ENCODE measurements at regions not wholly inside any gene's neighbourhood (a gene's known extent, or its start where the extent isn't known, plus 50 kb on each side); places are given as distances from the start of the nearest gene placed in this dataset.
"Not testable (repeated sequence)": the region's sequence is repeated elsewhere in the genome, so short reads cannot be mapped to it uniquely, and the experiment has no call there.

DNA sequence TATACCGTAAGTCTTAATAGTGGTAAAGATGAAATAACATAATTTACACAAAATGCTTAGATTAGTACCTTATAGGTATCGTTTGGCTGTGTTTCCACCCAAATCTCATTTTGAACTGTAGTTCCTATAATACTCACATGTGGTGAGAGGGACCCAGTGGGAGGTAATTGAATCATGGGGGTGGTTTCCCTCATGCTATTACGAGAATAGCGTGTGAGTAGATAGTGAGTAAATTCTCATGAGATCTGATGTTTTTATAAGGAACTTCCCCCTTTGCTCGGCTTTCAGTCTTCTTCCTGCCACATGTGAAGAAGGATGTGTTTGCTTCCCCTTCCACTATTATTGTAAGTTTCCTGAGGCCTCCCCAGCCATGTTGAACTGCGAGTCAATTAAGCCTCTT is 426.3 kb upstream of the POT1 start:
- no peak for DNase-seq

DNA sequence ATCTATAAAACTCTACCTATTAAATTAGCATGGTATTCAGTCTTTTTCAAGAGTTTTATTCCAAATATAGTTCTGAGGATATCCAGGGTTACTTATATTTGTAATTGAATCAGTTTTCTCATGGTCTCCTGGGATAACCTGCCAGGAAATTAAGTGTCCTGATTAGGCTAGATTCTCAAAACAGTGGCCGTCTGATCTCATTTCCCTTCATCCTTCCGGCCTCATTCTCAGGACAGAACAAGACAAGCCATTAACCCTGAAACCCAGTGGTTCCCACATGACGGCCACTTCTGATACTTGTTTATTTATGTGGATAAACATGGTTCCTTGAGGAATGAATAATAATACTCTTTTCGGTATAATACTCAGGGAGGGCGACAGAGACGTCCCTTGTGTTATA is 417.6 kb upstream of the POT1 start:
- no peak for DNase-seq

DNA sequence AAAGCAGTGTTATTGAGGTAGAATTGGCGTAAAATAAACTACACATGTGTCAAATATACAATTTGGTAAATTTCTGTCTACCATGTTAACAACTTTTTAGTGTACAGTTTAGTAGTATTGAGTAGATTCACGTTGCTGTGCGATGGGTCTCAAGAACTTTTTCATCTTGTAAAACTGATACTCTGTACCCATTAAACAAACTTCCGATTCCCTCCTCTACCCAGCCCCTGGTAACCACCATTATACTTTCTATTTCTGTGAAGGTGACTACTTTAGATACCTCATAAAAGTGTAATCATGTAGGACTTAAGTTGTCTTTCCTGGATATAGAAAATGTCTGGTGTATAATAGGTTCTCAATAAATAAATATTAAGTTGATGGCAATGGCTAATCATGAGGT is 408.5 kb upstream of the POT1 start:
- no peak for DNase-seq

DNA sequence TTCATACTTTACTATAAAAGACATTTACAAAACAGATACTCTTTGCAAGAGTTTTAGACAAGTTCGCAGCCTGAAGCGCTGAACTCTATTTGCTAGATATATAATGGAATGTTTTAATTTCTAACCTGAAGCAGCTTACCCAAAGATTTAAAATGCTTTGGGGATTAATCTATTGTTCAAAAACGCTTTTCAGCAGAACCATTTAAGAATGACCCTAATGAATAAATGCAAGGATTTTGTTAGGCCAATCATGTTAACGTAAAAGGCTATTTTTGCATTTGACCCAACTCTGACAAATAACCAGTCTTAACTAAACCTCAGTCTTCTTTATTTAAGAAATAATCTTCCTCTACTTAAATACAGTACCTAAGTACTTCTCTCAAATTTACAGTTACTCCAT is 406.7 kb upstream of the POT1 start:
- DNase-seq, result no peak

DNA sequence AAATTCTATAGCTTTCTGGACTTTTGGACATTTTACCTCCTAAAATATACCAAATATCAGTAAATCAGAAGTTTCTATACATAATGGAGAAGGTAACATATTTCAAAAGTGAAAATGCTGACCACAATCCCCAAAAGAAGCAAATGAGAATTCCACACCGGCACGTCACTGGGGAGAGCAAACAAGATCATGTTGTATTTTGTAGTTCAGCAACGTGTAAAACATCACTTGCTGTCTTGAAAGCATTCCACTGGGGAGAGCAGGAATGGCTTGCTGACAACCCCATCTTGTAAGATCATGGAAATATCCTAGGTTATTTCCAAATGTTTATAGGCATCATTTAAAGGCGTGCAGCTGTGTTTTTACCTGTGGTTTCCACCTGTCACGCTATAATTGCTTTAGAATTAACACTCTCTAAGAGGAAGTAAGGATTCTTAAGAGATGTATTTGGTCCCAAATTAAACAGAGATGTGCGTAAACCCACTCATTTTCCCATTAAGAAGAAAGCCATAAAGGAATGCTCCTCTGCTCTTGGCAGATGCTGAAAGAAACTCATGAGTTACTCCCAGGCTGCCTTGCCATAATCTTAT is 397.1 kb upstream of the POT1 start:
- DNase-seq, result no peak

DNA sequence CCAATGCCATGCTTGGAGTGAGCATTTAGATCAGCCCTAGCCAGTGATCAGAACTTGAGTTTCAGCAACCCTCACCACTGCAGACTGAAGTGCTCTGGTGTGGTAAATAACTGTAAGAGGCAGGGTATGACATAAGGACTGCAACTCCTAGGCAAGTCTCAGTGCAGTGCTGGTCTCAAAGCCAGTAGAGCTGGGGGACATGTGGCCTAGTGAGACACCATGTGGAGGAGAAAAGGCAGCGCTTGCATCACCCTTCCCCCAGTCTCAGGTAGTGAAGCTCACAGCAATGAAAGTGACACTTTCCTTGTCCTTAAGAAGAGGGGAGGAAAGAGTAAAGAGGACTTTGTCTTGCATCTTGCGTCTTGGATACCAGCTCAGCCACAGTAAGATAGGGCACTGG is 386.8 kb upstream of the POT1 start:
- no peak for DNase-seq

DNA sequence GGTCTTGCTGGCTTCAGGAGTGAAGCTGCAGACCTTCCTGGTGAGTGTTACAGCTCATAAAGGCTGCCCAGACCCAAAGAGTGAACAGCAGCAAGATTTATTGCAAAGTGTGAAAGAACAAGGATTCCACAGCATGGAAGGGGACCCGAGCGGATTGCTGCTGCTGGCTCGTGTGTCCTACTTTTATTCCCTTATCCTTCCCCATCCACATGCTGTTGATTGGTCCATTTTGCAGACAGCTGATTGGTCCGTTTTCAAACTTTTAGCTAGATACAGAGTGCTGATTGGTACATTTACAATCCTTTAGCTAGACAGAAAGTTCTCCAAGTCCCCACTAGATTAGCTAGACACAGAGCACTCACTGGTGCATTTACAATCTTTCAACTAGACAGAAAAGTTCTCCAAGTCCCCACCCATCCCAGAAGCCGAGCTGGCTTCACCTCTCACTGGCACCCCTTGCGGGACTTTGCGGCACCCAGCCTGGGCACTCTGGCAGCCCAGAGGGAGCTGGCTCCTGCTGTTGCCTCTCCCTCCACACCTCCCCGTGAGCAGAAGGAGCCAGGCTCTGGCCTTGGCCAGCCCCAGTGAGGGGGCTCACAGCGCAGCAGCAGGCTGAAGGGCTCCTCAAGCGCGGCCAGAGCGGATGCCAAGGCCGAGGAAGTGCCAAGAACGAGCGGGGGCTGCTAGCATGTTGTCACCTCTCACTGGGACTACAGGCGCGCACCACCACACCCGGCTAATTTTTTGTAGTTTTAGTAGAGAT is 369.6 kb upstream of the POT1 start:
- DNase-seq, result no peak

DNA sequence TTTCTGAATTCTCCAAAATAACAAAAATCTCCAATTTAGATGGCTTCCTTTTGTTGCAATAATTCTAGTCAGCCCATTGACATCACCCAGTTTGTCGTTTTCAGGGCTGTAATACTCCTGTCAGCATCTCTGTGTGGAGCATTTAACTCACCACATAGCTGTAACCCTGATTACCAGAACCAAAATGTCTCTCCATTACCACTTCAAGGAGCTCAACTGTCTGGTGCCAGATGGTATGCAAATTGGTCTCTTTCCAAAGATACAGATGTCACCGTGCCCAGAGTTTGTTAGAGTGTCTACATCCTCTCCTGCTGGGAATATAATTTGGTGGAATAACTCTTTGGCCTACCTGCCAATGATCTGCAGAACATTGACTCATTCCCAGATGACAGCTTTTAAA is 350.3 kb upstream of the POT1 start:
- no peak for DNase-seq

DNA sequence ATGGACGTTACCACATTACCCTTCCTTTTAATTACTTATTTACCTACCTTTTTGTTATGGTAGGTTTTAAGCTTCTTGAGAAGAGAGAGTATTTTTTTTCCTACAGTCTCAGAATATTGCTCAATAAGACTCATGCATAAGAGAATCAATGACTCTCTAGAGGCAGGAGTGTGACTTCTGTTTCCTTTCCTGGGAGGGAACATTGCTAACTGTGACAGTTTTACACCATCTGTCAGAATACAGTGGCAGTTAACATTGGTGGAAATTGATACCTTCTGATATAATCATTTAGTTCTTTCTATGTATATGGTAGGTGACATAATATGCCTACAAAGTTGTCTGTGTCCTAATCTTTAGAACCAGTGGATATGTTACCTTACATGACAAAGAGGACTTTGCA is 348.7 kb upstream of the POT1 start:
- no peak for DNase-seq

DNA sequence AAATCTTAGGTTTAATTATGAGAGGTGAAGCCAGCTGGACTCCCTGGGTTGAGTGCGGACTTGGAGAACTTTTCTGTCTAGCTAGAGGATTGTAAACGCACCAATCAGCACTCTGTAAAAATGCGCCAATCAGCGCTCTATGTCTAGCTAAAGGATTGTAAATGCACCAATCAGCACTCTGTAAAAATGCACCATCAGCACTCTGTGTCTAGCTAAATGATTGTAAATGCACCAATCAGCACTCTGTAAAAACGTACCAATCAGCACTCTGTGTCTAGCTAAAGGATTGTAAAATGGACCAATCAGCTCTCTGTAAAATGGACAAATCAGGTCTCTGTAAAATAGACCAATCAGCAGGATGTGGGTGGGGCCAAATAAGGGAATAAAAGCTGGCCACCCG is 345.1 kb upstream of the POT1 start:
- not testable (repeated sequence) for DNase-seq

DNA sequence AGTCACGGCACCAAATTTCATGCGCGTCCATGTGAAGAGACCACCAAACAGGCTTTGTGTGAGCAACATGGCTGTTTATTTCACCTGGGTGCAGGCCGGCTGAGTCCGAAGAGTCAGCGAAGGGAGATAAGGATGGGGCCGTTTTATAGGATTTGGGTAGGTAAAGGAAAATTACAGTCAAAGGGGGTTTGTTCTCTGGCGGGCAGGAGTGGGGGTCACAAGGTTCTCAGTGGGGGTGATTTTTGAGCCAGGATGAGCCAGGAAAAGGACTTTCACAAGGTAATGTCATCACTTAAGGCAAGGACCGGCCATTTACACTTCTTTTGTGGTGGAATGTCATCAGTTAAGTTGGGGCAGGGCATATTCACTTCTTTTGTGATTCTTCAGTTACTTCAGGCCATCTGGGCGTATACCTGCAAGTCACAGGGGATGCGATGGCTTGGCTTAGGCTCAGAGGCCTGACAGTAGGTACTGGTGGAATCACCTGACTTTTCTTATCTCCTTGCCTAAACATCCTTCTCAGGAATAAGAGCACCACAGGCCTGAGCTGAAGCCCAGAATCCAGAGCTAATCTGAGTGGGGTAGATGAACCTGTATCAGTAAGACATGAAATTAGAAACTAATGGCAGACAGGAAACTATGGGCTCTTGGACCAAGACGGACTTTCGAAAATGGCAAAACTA is 334.7 kb upstream of the POT1 start:
- DNase-seq, result not testable (repeated sequence)

DNA sequence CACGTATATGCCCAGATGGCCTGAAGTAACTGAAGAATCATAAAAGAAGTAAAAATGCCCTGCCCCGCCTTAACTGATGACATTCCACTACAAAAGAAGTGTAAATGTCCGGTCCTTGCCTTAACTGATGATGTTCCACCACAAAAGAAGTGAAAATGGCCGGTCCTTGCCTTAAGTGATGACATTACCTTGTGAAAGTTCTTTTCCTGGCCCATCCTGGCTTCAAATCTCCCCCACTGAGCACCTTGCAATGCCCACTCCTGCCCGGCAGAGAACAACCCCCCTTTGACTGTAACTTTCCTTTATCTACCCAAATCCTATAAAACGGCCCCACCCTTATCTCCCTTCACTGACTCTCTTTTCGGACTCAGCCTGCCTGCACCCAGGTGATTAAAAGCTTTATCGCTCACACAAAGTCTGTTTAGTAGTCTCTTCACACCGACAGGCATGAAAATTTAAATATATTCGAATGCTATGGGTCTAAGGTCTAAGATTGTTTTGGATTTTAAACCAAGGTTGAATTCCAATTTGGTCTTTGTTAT is 329.3 kb upstream of the POT1 start:
- not testable (repeated sequence) for DNase-seq

DNA sequence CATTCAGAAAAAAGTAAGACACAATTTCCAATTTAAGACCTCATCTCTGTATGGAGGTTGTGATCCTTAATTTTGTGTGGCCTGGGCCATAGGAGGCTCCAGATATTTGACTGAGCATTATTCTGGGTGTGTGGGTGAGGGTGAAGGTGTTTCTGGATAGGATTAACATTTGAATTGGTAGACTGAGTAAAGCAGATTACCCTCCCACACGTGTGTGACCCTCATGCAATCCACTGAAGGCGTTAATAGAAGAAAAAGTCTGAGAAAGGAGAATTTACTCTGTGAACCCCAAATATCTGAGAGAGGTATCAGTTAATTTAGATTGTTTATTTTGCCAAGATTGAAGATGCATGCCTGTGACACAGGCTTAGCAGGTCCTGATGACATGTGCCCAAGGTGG is 328.0 kb upstream of the POT1 start:
- no peak for DNase-seq

DNA sequence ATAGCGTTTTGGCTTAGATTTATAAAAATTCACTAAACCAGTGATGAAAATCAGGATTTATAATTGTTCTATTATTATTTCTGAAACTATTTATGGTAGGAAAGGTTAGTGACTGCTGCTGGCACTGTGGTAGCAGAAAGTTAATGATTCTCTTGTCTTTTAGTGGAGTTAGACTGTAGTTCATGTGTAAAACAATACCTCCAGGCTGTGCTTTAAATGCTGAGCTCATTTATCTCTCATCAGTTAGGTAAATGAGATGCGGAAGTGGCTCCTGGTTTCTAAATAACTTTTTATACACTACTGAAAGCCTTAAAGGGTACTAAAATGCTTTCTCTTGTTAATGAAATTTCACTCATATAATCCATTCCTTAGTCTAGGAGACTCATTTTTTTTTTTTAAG is 326.8 kb upstream of the POT1 start:
- DNase-seq, result no peak

DNA sequence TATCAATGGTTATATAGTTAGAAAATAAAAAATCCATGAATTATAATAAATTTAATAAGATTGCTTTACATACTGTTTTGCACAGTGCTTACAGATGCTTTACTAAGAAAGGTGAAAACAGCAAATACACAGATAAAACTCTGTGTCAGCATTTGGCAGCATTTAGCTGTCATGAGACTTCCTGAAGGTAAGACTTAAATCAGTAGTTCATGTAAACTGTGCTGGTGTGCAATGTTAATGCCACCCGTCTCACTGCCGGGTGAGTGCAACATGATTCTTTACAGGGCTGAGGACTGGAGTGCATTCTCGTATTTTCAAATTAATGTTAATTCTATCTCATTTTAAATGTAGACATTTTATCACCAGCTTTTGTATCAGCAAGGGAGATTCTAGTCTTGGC is 326.2 kb upstream of the POT1 start:
- no peak for DNase-seq

DNA sequence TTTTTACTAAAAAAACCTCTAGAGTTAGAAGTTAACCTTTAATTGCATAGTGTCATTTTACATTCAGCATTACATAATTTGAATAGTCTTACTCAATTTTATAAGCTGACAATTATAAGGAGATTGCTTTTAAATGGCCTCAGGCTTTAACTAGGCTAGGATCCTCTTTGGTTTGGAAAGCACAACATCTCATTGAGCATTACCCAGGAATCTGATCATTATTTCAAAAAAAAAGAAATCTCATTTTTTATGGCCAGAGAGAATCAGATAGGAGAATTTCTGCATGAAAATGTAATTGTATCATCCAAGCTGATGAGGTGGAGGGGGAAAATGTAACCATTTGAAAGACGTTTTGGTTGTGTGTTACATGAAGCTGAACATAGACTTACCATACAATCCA is 324.9 kb upstream of the POT1 start:
- no peak for DNase-seq

DNA sequence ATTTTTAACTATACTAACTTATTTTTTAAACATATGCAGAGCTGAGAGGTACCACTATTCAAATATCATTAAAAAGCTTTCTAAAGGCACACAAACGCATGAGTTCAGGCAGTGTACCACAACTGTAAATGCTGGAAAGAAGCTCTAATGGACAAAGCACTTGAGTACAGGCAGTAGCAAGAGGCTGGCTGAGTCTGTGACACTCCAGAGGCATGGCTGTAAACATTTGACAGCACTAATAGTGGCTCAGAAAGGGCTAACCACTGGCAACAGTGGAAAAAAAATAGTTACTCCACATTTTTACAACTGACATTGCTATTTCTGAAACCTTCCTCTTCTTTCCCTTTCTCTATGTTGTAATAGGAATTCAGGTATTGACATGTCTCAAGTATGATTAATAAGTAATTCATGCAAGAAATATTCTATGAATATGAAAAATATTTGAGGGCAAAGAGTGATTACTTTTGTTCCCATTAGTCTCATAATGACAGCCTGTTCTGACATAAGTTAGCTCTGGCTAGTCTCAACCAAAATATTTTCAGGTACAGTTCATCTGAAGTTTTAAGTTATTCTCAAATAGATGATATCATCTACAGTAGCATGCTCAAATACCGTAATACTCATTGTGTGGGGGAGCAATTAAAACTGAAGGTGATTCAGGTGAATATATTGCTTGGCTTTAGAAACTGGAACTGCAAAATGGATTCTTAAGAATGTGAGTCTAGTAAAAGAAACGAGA is 324.0 kb upstream of the POT1 start:
- no peak for DNase-seq

DNA sequence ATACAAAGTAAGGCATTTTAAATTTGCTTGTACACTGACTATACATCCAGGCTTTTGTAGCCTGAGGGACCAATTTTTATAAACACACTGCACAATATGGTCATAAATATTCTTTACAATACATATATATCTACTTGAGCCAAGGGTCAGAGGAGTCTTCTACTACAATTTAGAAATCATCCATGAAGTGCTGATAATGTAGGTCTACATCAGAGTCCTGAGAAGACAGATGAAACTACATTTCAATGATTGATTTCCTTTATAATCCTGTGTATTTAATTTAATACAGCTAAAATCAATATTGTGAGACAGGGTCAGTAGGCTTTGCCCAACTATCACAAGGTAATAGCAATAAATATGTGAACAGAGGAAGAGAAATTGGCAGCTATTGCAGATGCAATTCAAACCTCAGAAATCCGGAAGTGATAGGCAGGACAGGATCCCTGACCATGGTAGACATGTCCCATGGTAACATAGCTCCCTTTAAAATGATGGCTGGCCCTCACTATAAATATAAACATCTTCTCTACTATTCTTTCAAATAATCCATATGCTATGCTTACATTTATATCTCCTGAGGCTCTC is 318.0 kb upstream of the POT1 start:
- DNase-seq, result no peak

DNA sequence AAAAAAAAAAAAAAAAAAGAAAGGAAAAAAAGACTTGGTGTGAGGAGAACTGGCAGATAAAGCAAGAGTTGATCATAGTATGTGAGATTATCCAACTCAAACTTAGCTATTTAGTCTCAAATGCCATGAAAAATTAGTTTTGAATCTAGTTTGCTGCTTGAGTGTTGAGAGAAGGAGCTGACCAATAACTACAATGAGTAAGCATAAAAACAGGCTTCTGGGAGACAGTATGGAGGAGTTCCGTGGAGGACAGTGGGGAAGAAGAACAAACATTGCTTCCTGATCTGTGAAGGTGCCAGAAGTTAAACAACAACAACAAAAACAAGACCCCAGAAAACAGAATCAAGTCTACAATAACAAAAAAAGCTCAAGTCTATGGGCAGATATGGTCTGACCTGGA is 317.1 kb upstream of the POT1 start:
- no peak for DNase-seq

DNA sequence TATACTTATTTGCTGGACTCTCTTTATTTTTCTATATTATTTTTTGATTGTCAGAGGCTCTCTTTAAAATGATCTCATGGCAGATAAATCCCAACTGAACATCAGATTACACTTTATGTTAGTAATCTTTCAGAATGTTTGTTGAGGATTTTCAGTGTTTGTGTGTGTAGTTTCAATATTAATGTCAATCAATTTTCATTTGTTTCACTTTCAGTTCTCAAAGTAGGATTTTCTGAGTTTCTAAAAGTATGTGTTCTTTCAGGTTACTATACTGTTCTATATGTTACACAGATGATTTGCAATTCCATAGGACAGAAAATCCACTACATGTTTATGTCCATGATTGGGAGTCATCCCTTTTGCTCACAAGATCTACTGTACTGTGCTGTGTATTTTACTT is 311.9 kb upstream of the POT1 start:
- no peak for DNase-seq

DNA sequence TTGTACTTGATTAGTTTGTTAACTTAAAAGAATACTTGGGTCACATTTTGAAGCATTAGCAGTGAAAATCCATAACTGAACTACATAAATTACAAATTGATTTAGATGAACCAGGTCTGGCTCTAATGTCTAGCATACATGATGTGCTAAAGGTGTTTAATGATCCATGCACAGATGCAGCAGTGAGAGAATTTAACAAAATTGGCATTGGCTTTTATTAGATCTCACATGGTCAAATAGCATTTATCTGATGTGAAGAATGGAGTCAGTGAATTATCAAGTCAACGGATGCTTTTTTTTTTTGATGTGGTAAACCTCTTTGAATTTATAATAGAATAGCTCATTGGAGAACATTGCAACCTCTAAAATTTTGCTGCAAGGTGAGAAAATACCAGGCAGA is 293.0 kb upstream of the POT1 start:
- no peak for DNase-seq

DNA sequence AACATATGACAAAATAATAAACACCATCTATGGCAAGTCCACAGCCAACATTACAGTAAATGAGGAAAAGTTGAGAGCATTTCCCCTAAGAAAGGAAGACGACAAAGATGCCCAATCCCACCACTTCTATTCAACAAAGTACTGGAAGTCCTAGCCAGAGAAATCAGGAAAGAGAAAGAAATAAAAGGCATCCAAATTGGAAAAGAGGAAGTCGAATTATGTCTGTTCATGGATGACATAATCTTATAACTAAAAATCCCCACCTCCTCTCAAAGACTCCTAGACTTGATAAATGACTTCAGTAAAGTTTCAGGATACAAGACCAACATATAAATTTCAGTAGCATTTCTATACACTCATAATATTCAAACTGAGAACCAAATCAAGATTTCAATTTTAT is 288.5 kb upstream of the POT1 start:
- DNase-seq, result no peak

DNA sequence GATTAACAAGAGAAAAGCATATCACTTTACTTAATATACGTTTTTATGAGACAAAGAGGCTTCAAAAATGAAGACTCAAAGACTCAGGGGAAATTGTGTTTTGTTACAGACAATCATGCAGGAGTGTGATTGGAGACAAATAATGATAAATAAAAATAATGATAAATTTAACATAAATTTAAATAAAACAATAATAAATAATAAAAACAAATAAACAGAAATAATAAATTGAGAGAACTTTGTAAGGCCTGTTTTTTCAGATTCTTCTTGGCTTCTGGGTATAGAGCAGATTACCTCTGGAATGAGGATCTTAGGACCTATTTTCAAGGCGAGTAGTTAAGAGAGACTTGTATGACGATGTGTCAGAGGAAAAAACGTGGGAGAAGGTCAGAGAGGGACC is 271.4 kb upstream of the POT1 start:
- no peak for DNase-seq

All from NCI-H2029 treated with DMSO at 0.1 percent for 48 hours (cell line).